SU-DHL-6 (cell line): ENCODE measurements at regions not wholly inside any gene's neighbourhood (a gene's known extent, or its start where the extent isn't known, plus 50 kb on each side); places are given as distances from the start of the nearest gene placed in this dataset.

Source experiments
- H2AFZ ChIP-seq: fragments of 200-600 bp; sonication (generic); 2 replicates; pipeline ENCODE4 v1.6.1; 2014; ENCODE audit warnings: low read depth, mild to moderate bottlenecking, moderate library complexity, mixed read lengths, antibody characterized with exemption, low read length; ENCODE audit not compliant: severe bottlenecking
- H3F3A ChIP-seq: fragments of 200-600 bp; shearing (Covaris generic); 2 replicates; pipeline ENCODE4 v1.6.0; 2016; ENCODE audit warnings: antibody characterized with exemption, mild to moderate bottlenecking; ENCODE audit not compliant: insufficient read depth
- H3K27ac ChIP-seq: fragments of 200-600 bp; sonication (generic); 2 replicates; pipeline ENCODE4 v1.5.1; 2016; ENCODE audit warnings: low read depth, mild to moderate bottlenecking, low read length, moderate library complexity, mixed read lengths
- H3K27me3 ChIP-seq: fragments of 200-600 bp; sonication (generic), shearing (Covaris generic); 2 replicates; pipeline ENCODE4 v1.6.0; 2014; ENCODE audit warnings: mild to moderate bottlenecking, low read length
- H3K36me3 ChIP-seq: fragments of 200-600 bp; sonication (generic); 2 replicates; pipeline ENCODE4 v1.6.1; 2014; ENCODE audit warnings: mild to moderate bottlenecking, low read length, mixed read lengths
- H3K4me2 ChIP-seq: fragments of 300-600, 200-600 bp; shearing (Covaris generic), sonication (generic); 2 replicates; pipeline ENCODE4 v1.6.0; 2014; ENCODE audit warnings: low read length, low read depth, mild to moderate bottlenecking; ENCODE audit not compliant: poor library complexity, severe bottlenecking
- H3K4me3 ChIP-seq: fragments of 200-600 bp; sonication (generic); 2 replicates; pipeline ENCODE4 v1.5.1; 2014; ENCODE audit warnings: antibody characterized with exemption, low read length, mild to moderate bottlenecking, mixed read lengths; ENCODE audit not compliant: insufficient read depth, poor library complexity, severe bottlenecking
- H3K79me2 ChIP-seq: fragments of 200-600 bp; sonication (generic); 2 replicates; pipeline ENCODE4 v1.6.1; 2014; ENCODE audit warnings: mild to moderate bottlenecking, low read length, moderate library complexity; ENCODE audit not compliant: insufficient read depth
- H3K9ac ChIP-seq: fragments of 200-600 bp; sonication (generic); 2 replicates; pipeline ENCODE4 v1.7.0; 2014; ENCODE audit warnings: mild to moderate bottlenecking, low read length
- H3K9me2 ChIP-seq: fragments of 200-600 bp; sonication (generic); replicated peaks from 2 replicates; pipeline ENCODE4 v1.6.1; 2014; ENCODE audit warnings: low read length; ENCODE audit not compliant: insufficient read depth
- H3K9me3 ChIP-seq: fragments of 200-600 bp; sonication (generic); 2 replicates; pipeline ENCODE4 v1.6.1; 2014; ENCODE audit warnings: low read length, mixed read lengths; ENCODE audit not compliant: insufficient read depth
- H4K20me1 ChIP-seq: fragments of 200-600 bp; sonication (generic); 2 replicates; pipeline ENCODE4 v1.6.1; 2014; ENCODE audit warnings: low read depth, mild to moderate bottlenecking, antibody characterized with exemption, low read length, moderate library complexity, mixed read lengths
- EZH2phosphoT487 ChIP-seq: fragments of 200-600 bp; sonication (generic), shearing (Covaris generic); conservative IDR thresholded peaks from 2 replicates; pipeline ENCODE4 v1.6.1; 2018; ENCODE audit warnings: mild to moderate bottlenecking, antibody characterized with exemption, low read length, moderate library complexity, mixed read lengths
- TF ChIP-seq, protein P1 (sequence below): fragments of 200-600 bp; sonication (generic); IDR thresholded peaks from one replicate; pipeline ENCODE4 v1.5.1; 2017; ENCODE audit warnings: antibody characterized with exemption, mild to moderate bottlenecking, low read length, moderate library complexity; ENCODE audit not compliant: insufficient read depth, poor library complexity, severe bottlenecking

GRCh38 chr2:156189143-156189542 is 143.4 kb downstream of the NR4A2 start:
- Histone ChIP-seq H3K79me2 (no peaks in the 10 kb centered on the region), H3K4me3 (no peak overlapping the region), H3K27me3 (no peaks in the 10 kb centered on the region), H3F3A (no peaks in the 10 kb centered on the region), H3K9me2 (no peaks in the 10 kb centered on the region), H3K9me3 (no peaks in the 10 kb centered on the region), H3K4me2 (no peak overlapping the region), H3K27ac (no peak overlapping the region), H2AFZ (no peak overlapping the region), H4K20me1 (no peaks in the 10 kb centered on the region), H3K36me3 (no peaks in the 10 kb centered on the region), H3K9ac (no peak overlapping the region)
- TF ChIP-seq, protein P1, sequence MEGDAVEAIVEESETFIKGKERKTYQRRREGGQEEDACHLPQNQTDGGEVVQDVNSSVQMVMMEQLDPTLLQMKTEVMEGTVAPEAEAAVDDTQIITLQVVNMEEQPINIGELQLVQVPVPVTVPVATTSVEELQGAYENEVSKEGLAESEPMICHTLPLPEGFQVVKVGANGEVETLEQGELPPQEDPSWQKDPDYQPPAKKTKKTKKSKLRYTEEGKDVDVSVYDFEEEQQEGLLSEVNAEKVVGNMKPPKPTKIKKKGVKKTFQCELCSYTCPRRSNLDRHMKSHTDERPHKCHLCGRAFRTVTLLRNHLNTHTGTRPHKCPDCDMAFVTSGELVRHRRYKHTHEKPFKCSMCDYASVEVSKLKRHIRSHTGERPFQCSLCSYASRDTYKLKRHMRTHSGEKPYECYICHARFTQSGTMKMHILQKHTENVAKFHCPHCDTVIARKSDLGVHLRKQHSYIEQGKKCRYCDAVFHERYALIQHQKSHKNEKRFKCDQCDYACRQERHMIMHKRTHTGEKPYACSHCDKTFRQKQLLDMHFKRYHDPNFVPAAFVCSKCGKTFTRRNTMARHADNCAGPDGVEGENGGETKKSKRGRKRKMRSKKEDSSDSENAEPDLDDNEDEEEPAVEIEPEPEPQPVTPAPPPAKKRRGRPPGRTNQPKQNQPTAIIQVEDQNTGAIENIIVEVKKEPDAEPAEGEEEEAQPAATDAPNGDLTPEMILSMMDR, result no peak
- TF ChIP-seq EZH2phosphoT487, result no peak

GRCh38 chr2:156182132-156182531 is 150.4 kb downstream of the NR4A2 start:
- Histone ChIP-seq H4K20me1 (no peaks in the 10 kb centered on the region), H3K4me3 (no peak overlapping the region), H3K9ac (no peak overlapping the region), H3K9me3 (no peaks in the 10 kb centered on the region), H3K9me2 (no peaks in the 10 kb centered on the region), H3K36me3 (no peaks in the 10 kb centered on the region), H3K27me3 (no peaks in the 10 kb centered on the region), H2AFZ (no peak overlapping the region), H3K79me2 (no peaks in the 10 kb centered on the region), H3F3A (no peaks in the 10 kb centered on the region), H3K4me2 (no peak overlapping the region), H3K27ac (no peak overlapping the region)
- TF ChIP-seq EZH2phosphoT487, result no peak
- TF ChIP-seq, protein P1, result no peak

GRCh38 chr2:156181208-156181607 is 151.3 kb downstream of the NR4A2 start:
- no peaks in the 10 kb centered on the region for H4K20me1 ChIP-seq

More at GRCh38 chr2:156181208-156181607, 151.3 kb downstream of the NR4A2 start:
- Histone ChIP-seq H3K4me3 (no peak overlapping the region), H3K27ac (no peak overlapping the region), H3K36me3 (no peaks in the 10 kb centered on the region), H3K79me2 (no peaks in the 10 kb centered on the region), H3K9me2 (no peaks in the 10 kb centered on the region), H3K4me2 (no peak overlapping the region), H3F3A (no peaks in the 10 kb centered on the region), H3K9ac (no peak overlapping the region), H3K9me3 (no peaks in the 10 kb centered on the region), H3K27me3 (no peaks in the 10 kb centered on the region), H2AFZ (no peak overlapping the region)
- TF ChIP-seq EZH2phosphoT487, result no peak
- TF ChIP-seq, protein P1, result no peak
